HEK293T (cell line): ENCODE measurements at regions not wholly inside any gene's neighbourhood (a gene's known extent, or its start where the extent isn't known, plus 50 kb on each side); places are given as distances from the start of the nearest gene placed in this dataset.

Experiments
- CTBP1 ChIP-seq: fragments of 450-650 bp; IDR thresholded peaks from 2 replicates; pipeline ENCODE4 v1.6.1; 2016; ENCODE audit warnings: borderline replicate concordance
- FOXA1 ChIP-seq: fragments of 450-650 bp; IDR thresholded peaks from 2 replicates; pipeline ENCODE4 v1.6.1; 2016; ENCODE audit warnings: mild to moderate bottlenecking
- FOXM1 ChIP-seq: fragments of 450-650 bp; IDR thresholded peaks from 2 replicates; pipeline ENCODE4 v1.6.1; 2017; ENCODE audit warnings: mild to moderate bottlenecking, borderline replicate concordance
- LEF1 ChIP-seq: fragments of 450-650 bp; IDR thresholded peaks from 2 replicates; pipeline ENCODE4 v1.6.1; 2017; ENCODE audit warnings: mild to moderate bottlenecking, borderline replicate concordance

- no peak for TF ChIP-seq FOXM1
- TF ChIP-seq CTBP1: no peak
- no peak for TF ChIP-seq LEF1
- no peak for TF ChIP-seq FOXA1
Observed at GRCh38 chr2:236472720-236473495, 96.7 kb upstream of the ACKR3 start.
